Stimulated activated naive CD4-positive, alpha-beta T cell (primary cell): ENCODE measurements at regions not wholly inside any gene's neighbourhood (a gene's known extent, or its start where the extent isn't known, plus 50 kb on each side); places are given as distances from the start of the nearest gene placed in this dataset.
"Not testable (repeated sequence)": the region's sequence is repeated elsewhere in the genome, so short reads cannot be mapped to it uniquely, and the experiment has no call there.

ENCODE experiments used
- DNase-seq, 6 experiments: peaks; one replicate each; lab custom pipeline; 2025; lab: John Stamatoyannopoulos, UW

GRCh38 chr3:117005274-117005673 lies 295.7 kb downstream of the TUSC7 start:
- DNase-seq = no peak

GRCh38 chr3:117005911-117006522 lies 296.4 kb downstream of the TUSC7 start:
- DNase-seq = no peak

- no peak for DNase-seq
Observed at GRCh38 chr3:117010318-117010717, 300.7 kb downstream of the TUSC7 start.

GRCh38 chr3:117011687-117012250 lies 302.2 kb downstream of the TUSC7 start:
- no peak for DNase-seq

GRCh38 chr3:117016378-117016777 lies 306.8 kb downstream of the TUSC7 start:
- no peak for DNase-seq

- DNase-seq = no peak
Observed at GRCh38 chr3:117017135-117017894, 307.7 kb downstream of the TUSC7 start.

- DNase-seq = no peak
Observed at GRCh38 chr3:117018655-117019054, 309.1 kb downstream of the TUSC7 start.

GRCh38 chr3:117019082-117019713 lies 309.6 kb downstream of the TUSC7 start:
- DNase-seq = no peak

- no peak for DNase-seq
Observed at GRCh38 chr3:117026401-117026800, 316.8 kb downstream of the TUSC7 start.

- no peak for DNase-seq
Observed at GRCh38 chr3:117035745-117036144, 326.2 kb downstream of the TUSC7 start.

GRCh38 chr3:117036259-117036799 lies 326.8 kb downstream of the TUSC7 start:
- no peak for DNase-seq

- DNase-seq = no peak
Observed at GRCh38 chr3:117045143-117045542, 335.6 kb downstream of the TUSC7 start.

- no peak for DNase-seq
Observed at GRCh38 chr3:117047951-117048705, 338.5 kb downstream of the TUSC7 start.

- DNase-seq = no peak
Observed at GRCh38 chr3:117052395-117052794, 342.8 kb downstream of the TUSC7 start.

GRCh38 chr3:117054556-117054955 lies 345.0 kb downstream of the TUSC7 start:
- no peak for DNase-seq

GRCh38 chr3:117056946-117057345 lies 347.4 kb downstream of the TUSC7 start:
- DNase-seq = not testable (repeated sequence)

- DNase-seq = no peak
Observed at GRCh38 chr3:117059067-117059955, 349.7 kb downstream of the TUSC7 start.

GRCh38 chr3:117059956-117060270 lies 350.3 kb downstream of the TUSC7 start:
- DNase-seq = no peak

GRCh38 chr3:117063930-117064329 lies 354.4 kb downstream of the TUSC7 start:
- DNase-seq = no peak

GRCh38 chr3:117068301-117068700 lies 358.7 kb downstream of the TUSC7 start:
- no peak for DNase-seq

GRCh38 chr3:117074826-117075225 lies 365.2 kb downstream of the TUSC7 start:
- no peak for DNase-seq
